ENCODE measurements at regions not wholly inside any gene's neighbourhood (a gene's known extent, or its start where the extent isn't known, plus 50 kb on each side); places are given as distances from the start of the nearest gene placed in this dataset.

- TF ChIP-seq CTCF (conservative IDR thresholded peaks at IDR 0.05 in 1 of 2, IDR thresholded peaks at IDR 0.05 in 1 of 2; ENCODE audit: extremely low read depth in 1 of 2, insufficient read depth in 1 of 2, low read depth in 1 of 2, low read length in 2 of 2) (no peak), EZH2 (IDR thresholded peaks at IDR 0.05; ENCODE audit: borderline replicate concordance, low read length) (no peak)
Observed at GRCh38 chr16:65863236-65863635, 503.3 kb upstream of the CDH5 start.
